HG03064 (cell line): ENCODE measurements at regions not wholly inside any gene's neighbourhood (a gene's known extent, or its start where the extent isn't known, plus 50 kb on each side); places are given as distances from the start of the nearest gene placed in this dataset.
"Not testable (repeated sequence)": the region's sequence is repeated elsewhere in the genome, so short reads cannot be mapped to it uniquely, and the experiment has no call there.

ENCODE experiments used
- ATAC-seq: cut with Tn5 transposase; IDR thresholded peaks from one replicate; pipeline ENCODE4 v1.9.1; 2021; ENCODE audit warnings: low read depth; ENCODE audit not compliant: unreplicated experiment

DNA sequence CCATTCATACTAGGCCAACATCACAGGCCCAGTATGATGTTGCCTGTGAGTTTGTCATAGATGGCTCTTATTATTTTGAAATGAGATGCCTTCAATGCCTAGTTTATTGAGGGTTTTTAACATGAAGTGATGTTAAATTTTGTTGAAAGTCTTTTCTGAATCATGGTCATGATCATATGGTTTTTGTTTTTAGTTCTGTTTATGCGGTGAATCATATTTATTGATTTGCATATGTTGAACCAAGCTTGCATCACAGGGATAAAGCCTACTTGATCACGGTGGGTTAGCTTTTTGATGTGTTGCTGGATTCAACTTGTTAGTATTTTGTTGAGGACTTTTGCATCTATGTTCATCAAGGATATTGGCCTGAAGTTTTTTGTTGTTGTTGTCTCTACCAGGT, 195.8 kb upstream of the FN1 start:
- ATAC-seq = no peak

DNA sequence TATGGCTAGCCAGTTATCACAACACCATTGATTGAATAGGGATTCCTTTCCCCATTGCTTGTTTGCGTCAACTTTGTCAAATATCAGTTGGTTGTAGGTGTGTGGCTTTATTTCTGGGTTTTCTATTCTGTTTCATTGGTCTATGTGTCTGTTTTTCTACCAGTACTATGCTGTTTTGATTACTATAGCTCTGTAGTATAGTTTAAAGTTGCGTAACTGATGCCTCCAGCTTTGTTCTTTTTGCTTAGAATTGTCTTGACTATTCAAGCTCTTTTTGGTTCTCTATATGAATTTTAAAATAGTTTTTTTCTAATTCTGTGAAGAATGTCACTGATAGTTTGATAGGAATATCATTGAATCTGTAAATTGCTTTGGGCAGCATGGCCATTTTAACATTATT, 194.9 kb upstream of the FN1 start:
- not testable (repeated sequence) for ATAC-seq

GRCh38 chr2:215627771-215628170, 191.9 kb upstream of the FN1 start:
- no peak for ATAC-seq

- no peak for ATAC-seq
These were observed 191.0 kb upstream of the FN1 start for GRCh38 chr2:215626812-215627281.

- ATAC-seq = no peak
These were observed 190.2 kb upstream of the FN1 start for GRCh38 chr2:215626063-215626462.

GRCh38 chr2:215625207-215625606, 189.3 kb upstream of the FN1 start:
- no peak for ATAC-seq

DNA sequence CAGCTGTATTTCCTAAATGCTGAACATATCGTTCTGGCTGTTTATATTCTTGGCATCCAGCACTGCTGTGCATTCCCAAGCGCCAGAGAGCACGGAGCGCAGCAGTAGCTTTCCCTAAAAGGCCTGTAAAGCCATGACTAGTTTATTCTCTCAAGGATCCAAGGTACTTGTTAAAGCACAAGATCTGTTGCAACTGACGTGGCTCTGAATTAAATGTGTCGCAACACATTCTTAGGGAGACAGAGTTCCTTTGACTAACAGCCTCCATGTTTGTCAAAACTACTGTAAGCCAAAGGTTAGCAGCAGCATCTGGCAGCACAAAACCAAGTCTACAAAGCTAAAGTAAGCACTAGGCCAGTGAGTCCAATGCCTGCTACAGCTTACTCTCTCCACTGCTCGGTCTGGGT, 188.6 kb upstream of the FN1 start:
- no peak for ATAC-seq

GRCh38 chr2:215622837-215623236, 187.0 kb upstream of the FN1 start:
- ATAC-seq = no peak

GRCh38 chr2:215621381-215621780, 185.5 kb upstream of the FN1 start:
- no peak for ATAC-seq

DNA sequence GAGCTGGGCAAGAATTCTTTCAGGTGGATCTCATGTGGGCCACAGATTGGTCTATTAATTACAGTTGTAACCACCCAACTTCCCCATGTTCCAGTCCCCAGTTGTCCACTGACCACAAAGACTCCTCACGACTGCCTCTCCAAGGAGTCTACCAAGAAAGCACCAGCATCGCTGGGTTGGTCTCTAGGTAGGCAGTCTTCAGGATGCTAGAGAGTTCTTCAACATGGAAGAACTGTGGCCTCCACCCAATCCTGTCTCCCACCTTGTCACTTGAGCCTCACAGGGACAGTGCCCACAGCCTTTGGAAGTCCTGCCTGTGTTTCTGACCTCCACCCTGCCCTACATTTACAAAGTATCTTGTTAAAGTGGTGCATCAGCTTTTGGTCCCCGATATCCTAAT, 184.7 kb upstream of the FN1 start:
- no peak for ATAC-seq

DNA sequence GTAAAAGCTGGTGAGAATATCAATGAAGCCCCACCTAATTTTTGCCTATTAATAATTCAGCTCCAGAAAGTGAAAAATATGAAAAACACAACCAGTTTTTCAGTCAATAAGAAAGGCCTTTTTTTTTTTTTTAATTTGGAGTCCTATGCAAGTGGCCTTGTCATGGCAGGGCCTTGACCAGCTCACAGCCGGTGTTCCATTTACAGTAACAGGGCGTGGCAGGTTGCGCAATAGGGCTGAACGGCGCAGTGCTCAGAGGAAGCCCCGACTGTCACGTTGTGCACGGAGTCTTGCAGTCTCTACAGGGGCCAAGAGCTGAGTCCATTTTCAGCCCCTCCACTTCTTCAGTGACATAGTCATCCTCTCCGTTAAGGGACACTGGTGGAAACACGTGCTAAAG, 184.1 kb upstream of the FN1 start:
- ATAC-seq = no peak

- no peak for ATAC-seq
These were observed 183.4 kb upstream of the FN1 start for GRCh38 chr2:215619022-215619958.

- ATAC-seq = no peak
These were observed 182.3 kb upstream of the FN1 start for GRCh38 chr2:215618145-215618544.

GRCh38 chr2:215617060-215617824, 181.4 kb upstream of the FN1 start:
- no peak for ATAC-seq

DNA sequence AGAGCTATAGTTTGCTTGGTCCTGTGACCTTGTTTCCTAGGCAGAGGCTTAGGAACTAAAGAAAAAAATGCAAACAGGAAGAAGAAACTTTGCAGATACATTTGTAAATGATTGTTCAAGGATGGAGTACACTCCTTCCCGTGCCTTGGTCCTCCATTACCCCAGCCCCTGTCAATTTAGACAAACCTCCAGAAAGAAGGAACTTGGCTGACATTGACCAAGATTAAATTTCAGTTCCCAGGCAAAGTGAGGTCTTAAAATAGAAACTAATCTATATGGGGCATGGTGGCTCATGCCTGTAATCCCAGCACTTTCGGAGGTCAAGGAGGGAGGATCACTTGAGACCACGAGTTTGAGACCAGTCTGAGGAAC, 179.9 kb upstream of the FN1 start:
- ATAC-seq = no peak

GRCh38 chr2:215615067-215615802, 179.4 kb upstream of the FN1 start:
- no peak for ATAC-seq

- ATAC-seq = no peak
These were observed 178.4 kb upstream of the FN1 start for GRCh38 chr2:215614296-215614695.

GRCh38 chr2:215613888-215614287, 178.0 kb upstream of the FN1 start:
- no peak for ATAC-seq

- no peak for ATAC-seq
These were observed 177.4 kb upstream of the FN1 start for GRCh38 chr2:215613280-215613679.

GRCh38 chr2:215612786-215613185, 176.9 kb upstream of the FN1 start:
- no peak for ATAC-seq
